Activated CD8-positive, alpha-beta memory T cell treated with anti-CD3 and anti-CD28 coated beads, Interleukin-2, amount 50 U/mL, for 1 hour (primary cell): ENCODE measurements at regions not wholly inside any gene's neighbourhood (a gene's known extent, or its start where the extent isn't known, plus 50 kb on each side); places are given as distances from the start of the nearest gene placed in this dataset.
"Not testable (repeated sequence)": the region's sequence is repeated elsewhere in the genome, so short reads cannot be mapped to it uniquely, and the experiment has no call there.

Source experiments
- DNase-seq: peaks from one replicate; pipeline ENCODE4 v3.0.0-alpha.2; 2020; ENCODE audit errors: extremely low read depth

GRCh38 chr5:36782612-36783011, 94.0 kb upstream of the NIPBL start:
- not testable (repeated sequence) for DNase-seq

- no peak for DNase-seq
Measured at GRCh38 chr5:36786448-36787012, 90.0 kb upstream of the NIPBL start.

GRCh38 chr5:36787365-36788093, 89.0 kb upstream of the NIPBL start:
- no peak for DNase-seq

- no peak for DNase-seq
Measured at GRCh38 chr5:36790847-36791246, 85.7 kb upstream of the NIPBL start.

- DNase-seq = no peak
Measured at GRCh38 chr5:36792560-36793180, 83.9 kb upstream of the NIPBL start.

GRCh38 chr5:36795366-36795765, 81.2 kb upstream of the NIPBL start:
- no peak for DNase-seq

GRCh38 chr5:36796155-36796554, 80.4 kb upstream of the NIPBL start:
- no peak for DNase-seq

GRCh38 chr5:36801523-36801922, 75.0 kb upstream of the NIPBL start:
- DNase-seq = no peak

GRCh38 chr5:36802187-36802586, 74.4 kb upstream of the NIPBL start:
- DNase-seq = no peak

- DNase-seq = not testable (repeated sequence)
Measured at GRCh38 chr5:36813249-36813648, 63.3 kb upstream of the NIPBL start.

- no peak for DNase-seq
Measured at GRCh38 chr5:36815871-36816270, 60.7 kb upstream of the NIPBL start.

GRCh38 chr5:36820900-36821299, 55.7 kb upstream of the NIPBL start:
- no peak for DNase-seq

GRCh38 chr5:36826694-36827093, 49.9 kb upstream of the NIPBL start:
- DNase-seq = no peak
